SU-DHL-6 (cell line): ENCODE measurements at regions not wholly inside any gene's neighbourhood (a gene's known extent, or its start where the extent isn't known, plus 50 kb on each side); places are given as distances from the start of the nearest gene placed in this dataset.

Experiments
- H2AFZ ChIP-seq: fragments of 200-600 bp; sonication (generic); 2 replicates; pipeline ENCODE4 v1.6.1; 2014; ENCODE audit warnings: low read depth, mild to moderate bottlenecking, moderate library complexity, mixed read lengths, antibody characterized with exemption, low read length; ENCODE audit not compliant: severe bottlenecking
- H3F3A ChIP-seq: fragments of 200-600 bp; shearing (Covaris generic); 2 replicates; pipeline ENCODE4 v1.6.0; 2016; ENCODE audit warnings: antibody characterized with exemption, mild to moderate bottlenecking; ENCODE audit not compliant: insufficient read depth
- H3K27ac ChIP-seq: fragments of 200-600 bp; sonication (generic); 2 replicates; pipeline ENCODE4 v1.5.1; 2016; ENCODE audit warnings: low read depth, mild to moderate bottlenecking, low read length, moderate library complexity, mixed read lengths
- H3K27me3 ChIP-seq: fragments of 200-600 bp; sonication (generic), shearing (Covaris generic); 2 replicates; pipeline ENCODE4 v1.6.0; 2014; ENCODE audit warnings: mild to moderate bottlenecking, low read length
- H3K36me3 ChIP-seq: fragments of 200-600 bp; sonication (generic); 2 replicates; pipeline ENCODE4 v1.6.1; 2014; ENCODE audit warnings: mild to moderate bottlenecking, low read length, mixed read lengths
- H3K4me2 ChIP-seq: fragments of 300-600, 200-600 bp; shearing (Covaris generic), sonication (generic); 2 replicates; pipeline ENCODE4 v1.6.0; 2014; ENCODE audit warnings: low read length, low read depth, mild to moderate bottlenecking; ENCODE audit not compliant: poor library complexity, severe bottlenecking
- H3K4me3 ChIP-seq: fragments of 200-600 bp; sonication (generic); 2 replicates; pipeline ENCODE4 v1.5.1; 2014; ENCODE audit warnings: antibody characterized with exemption, low read length, mild to moderate bottlenecking, mixed read lengths; ENCODE audit not compliant: insufficient read depth, poor library complexity, severe bottlenecking
- H3K79me2 ChIP-seq: fragments of 200-600 bp; sonication (generic); 2 replicates; pipeline ENCODE4 v1.6.1; 2014; ENCODE audit warnings: mild to moderate bottlenecking, low read length, moderate library complexity; ENCODE audit not compliant: insufficient read depth
- H3K9ac ChIP-seq: fragments of 200-600 bp; sonication (generic); 2 replicates; pipeline ENCODE4 v1.7.0; 2014; ENCODE audit warnings: mild to moderate bottlenecking, low read length
- H3K9me2 ChIP-seq: fragments of 200-600 bp; sonication (generic); replicated peaks from 2 replicates; pipeline ENCODE4 v1.6.1; 2014; ENCODE audit warnings: low read length; ENCODE audit not compliant: insufficient read depth
- H3K9me3 ChIP-seq: fragments of 200-600 bp; sonication (generic); 2 replicates; pipeline ENCODE4 v1.6.1; 2014; ENCODE audit warnings: low read length, mixed read lengths; ENCODE audit not compliant: insufficient read depth
- H4K20me1 ChIP-seq: fragments of 200-600 bp; sonication (generic); 2 replicates; pipeline ENCODE4 v1.6.1; 2014; ENCODE audit warnings: low read depth, mild to moderate bottlenecking, antibody characterized with exemption, low read length, moderate library complexity, mixed read lengths
- CTCF ChIP-seq: fragments of 200-600 bp; sonication (generic); IDR thresholded peaks from one replicate; pipeline ENCODE4 v1.5.1; 2017; ENCODE audit warnings: antibody characterized with exemption, mild to moderate bottlenecking, low read length, moderate library complexity; ENCODE audit not compliant: insufficient read depth, poor library complexity, severe bottlenecking
- EZH2phosphoT487 ChIP-seq: fragments of 200-600 bp; sonication (generic), shearing (Covaris generic); conservative IDR thresholded peaks from 2 replicates; pipeline ENCODE4 v1.6.1; 2018; ENCODE audit warnings: mild to moderate bottlenecking, antibody characterized with exemption, low read length, moderate library complexity, mixed read lengths

DNA sequence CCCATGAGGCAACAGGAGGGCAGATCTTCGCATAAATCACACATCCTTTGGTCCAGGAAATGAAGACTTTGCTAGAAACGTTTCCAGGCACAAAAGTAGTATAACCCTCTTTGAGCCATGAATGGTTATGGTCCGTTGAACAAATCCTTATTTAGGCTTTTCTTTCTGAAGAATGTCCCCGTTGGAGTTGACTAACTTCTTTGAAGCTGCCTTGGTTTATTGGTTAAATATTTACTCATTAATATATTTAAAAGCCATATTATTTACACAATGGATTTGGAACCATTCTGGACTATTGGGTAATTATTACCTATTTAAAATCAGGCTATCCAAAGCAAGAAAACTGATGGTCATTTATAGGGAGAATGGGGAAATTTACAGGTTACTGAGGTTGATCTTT lies 347.6 kb upstream of the SLC30A5 start:
- Histone ChIP-seq H3K4me3 (no peak overlapping the region), H4K20me1 (no peaks in the 10 kb centered on the region), H3K9ac (no peak overlapping the region), H3K4me2 (no peak overlapping the region), H3K9me2 (no peaks in the 10 kb centered on the region), H3F3A (no peaks in the 10 kb centered on the region), H3K79me2 (no peaks in the 10 kb centered on the region), H3K27me3 (no peaks in the 10 kb centered on the region), H3K36me3 (no peaks in the 10 kb centered on the region), H2AFZ (no peak overlapping the region), H3K9me3 (no peaks in the 10 kb centered on the region), H3K27ac (no peak overlapping the region)
- TF ChIP-seq EZH2phosphoT487 (no peak), CTCF (no peak)

DNA sequence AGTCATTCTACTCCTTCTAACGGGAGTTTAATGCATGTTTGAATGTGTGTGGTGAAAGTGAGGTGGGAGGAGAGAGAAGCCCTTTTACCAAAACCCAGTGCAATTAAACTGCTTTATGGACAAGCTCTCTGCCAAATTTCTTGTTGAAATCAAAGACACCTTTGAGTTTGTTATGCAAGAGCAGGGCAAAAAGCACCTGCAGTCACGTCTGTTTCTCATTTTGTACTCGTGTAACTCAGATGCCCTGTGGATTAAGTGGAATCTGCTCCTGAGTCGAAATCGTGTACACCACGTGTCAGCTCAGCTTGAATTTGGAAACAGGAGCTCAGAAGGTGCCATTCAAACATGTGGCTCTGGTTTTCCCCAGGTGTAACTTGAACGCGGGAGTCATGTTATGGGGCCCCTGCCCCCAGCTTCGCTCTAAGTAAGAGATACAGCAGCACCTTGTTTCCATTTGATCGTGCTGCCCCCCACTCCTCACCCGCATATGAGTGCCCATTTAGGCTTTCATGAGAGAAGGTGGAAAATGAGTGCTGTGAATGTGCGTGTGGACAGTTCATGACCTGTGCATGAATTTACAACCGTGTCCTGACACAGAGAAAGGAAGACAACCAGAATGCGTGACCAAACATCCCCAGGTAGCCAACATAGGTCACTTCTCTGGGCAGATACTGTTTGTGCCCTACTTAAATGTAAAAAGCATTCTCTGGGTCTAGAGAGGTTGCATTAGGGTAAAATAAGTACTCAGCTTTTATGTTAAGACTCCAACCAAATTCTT lies 347.0 kb upstream of the SLC30A5 start:
- Histone ChIP-seq H3K9me2 (no peaks in the 10 kb centered on the region), H3K9me3 (no peaks in the 10 kb centered on the region), H3K4me2 (no peak overlapping the region), H3F3A (no peaks in the 10 kb centered on the region), H3K9ac (no peak overlapping the region), H3K79me2 (no peaks in the 10 kb centered on the region), H3K4me3 (no peak overlapping the region), H4K20me1 (no peaks in the 10 kb centered on the region), H3K27me3 (no peaks in the 10 kb centered on the region), H2AFZ (no peak overlapping the region), H3K36me3 (no peaks in the 10 kb centered on the region), H3K27ac (no peak overlapping the region)
- TF ChIP-seq EZH2phosphoT487, result no peak
- TF ChIP-seq CTCF, result no peak

DNA sequence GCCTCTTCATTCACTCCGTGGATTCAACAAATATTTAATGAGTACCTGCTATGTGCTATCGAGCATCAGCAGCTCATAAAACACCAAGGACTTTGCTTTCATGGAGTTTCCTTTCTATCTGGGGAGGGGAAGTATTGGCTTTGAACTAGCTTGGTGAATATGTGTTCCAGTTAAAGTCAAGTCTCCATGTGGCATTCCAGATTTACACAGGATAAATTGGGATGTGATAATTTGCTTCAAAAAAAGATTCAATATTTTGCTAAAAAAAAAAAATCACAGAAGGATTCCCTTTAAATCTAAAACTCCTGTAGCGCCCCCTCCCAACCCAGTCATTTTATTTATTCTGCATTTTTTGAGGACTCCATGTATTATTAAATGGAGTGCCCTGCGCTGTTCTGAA lies 346.3 kb upstream of the SLC30A5 start:
- Histone ChIP-seq H3K4me2 (no peak overlapping the region), H3K9me3 (no peaks in the 10 kb centered on the region), H3K79me2 (no peaks in the 10 kb centered on the region), H3K27me3 (no peaks in the 10 kb centered on the region), H4K20me1 (no peaks in the 10 kb centered on the region), H2AFZ (no peak overlapping the region), H3K9me2 (no peaks in the 10 kb centered on the region), H3K4me3 (no peak overlapping the region), H3K9ac (no peak overlapping the region), H3K36me3 (no peaks in the 10 kb centered on the region), H3K27ac (no peak overlapping the region), H3F3A (no peaks in the 10 kb centered on the region)
- TF ChIP-seq CTCF, result no peak
